NCI-H82 (cell line): ENCODE measurements at regions not wholly inside any gene's neighbourhood (a gene's known extent, or its start where the extent isn't known, plus 50 kb on each side); places are given as distances from the start of the nearest gene placed in this dataset.

Experiments used
- DNase-seq: peaks from one replicate; lab custom pipeline; 2025; lab: John Stamatoyannopoulos, UW

DNA sequence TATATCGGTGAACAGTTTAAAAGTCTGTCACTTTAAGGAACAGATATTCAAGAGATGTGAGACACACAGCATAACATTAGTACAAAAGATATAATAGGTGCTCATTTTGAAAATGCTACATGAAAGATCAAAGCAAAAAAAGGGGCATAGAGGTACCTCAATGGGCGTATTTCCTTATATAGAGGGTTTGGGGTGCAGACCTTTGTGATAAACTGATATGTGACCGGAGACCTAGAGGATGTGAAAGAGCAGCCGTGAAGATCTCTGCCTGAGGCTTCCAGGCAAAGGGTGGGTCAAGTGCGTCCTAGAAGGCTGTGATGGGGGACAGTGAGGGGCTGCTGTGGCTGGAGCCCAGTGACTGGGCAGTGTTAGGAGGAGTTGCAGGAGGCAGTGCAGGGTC, 551.4 kb downstream of the ETS1 start:
- no peak for DNase-seq

- peak; percentile 77 for DNase-seq
Measured at GRCh38 chr11:128031538-128032134, 555.7 kb downstream of the ETS1 start.

- peak; percentile 18 for DNase-seq
Measured at GRCh38 chr11:128029219-128029722, 558.1 kb downstream of the ETS1 start.

DNA sequence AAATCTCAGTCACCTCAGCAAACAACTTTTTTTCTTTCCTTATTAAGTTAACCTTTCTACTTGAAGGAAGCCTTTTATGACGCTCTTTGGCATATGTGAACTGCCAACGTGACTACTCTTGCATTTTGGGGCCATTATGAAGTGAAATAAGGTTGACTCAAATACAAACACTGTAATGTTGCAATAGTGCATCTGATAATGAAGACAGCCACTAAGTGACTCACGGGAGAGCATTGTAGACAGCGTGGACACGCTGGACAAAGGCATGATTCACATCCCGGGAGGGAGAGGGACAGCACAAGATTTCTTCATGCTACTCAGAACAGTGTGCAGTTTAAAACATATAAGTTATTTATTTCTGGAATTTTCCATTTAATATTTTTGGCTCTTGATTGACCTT, 560.8 kb downstream of the ETS1 start:
- no peak for DNase-seq

- DNase-seq = no peak
Measured at GRCh38 chr11:128022761-128023160, 564.6 kb downstream of the ETS1 start.

GRCh38 chr11:128022007-128022368, 565.4 kb downstream of the ETS1 start:
- DNase-seq = no peak

- peak; percentile 42 for DNase-seq
Measured at GRCh38 chr11:128021349-128022006, 565.9 kb downstream of the ETS1 start.

DNA sequence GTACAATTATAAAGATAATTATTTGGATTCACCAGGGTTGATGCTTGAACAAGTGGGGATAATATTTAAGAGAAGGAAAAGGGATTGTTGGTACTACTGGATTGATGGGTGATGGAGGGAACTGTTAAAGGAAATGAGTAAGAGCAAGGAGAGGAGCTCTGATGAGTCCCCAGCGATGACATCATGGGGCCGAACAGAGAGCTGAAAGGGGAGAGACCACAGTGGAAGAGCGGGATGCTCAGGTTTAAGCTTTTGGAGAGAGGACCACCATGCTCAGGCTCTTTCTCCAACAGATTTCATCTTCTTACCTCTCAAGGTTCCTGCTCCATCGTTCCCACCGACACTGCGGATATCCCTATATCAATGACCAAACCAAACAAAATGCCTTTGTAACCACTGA, 568.7 kb downstream of the ETS1 start:
- DNase-seq = no peak

DNA sequence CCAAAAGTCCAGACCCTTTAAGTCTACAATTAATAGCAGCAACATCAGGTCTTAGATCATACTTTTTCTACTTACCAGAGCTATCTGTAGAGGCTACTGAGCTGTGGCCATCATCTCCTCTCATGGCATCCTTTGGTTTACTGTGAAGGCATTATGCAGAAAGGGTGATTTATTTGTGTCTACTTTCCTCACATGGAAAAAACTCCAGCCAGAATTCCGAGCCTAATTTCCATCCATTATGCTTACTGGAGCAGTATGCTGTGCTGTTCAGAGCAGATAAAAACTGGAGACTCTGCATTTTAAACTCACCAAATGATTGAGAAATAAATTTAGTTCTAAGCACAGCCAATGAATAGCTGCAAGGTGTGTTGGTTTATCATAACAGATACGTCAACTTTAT, 581.8 kb downstream of the ETS1 start:
- DNase-seq = no peak

DNA sequence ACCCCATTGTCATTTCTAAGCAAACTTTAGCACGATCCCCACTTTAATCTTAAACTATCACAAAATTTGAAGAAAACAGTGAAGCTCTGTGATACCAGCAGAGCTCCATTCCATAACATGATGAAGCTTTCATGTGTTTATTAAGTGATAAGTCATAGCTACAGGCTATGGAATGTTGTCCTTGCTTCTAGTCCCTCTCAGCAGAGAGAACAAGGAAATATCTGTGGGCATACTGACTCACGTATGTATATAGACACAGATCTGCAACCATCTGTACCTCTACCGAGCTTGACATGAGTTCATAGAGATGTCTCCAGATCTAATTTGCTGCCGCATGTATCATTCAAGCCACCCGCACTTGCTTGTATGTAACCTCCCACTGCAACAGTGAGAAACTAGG, 588.9 kb downstream of the ETS1 start:
- DNase-seq = no peak

- no peak for DNase-seq
Measured at GRCh38 chr11:127997594-127997993, 589.8 kb downstream of the ETS1 start.

GRCh38 chr11:127996825-127997224, 590.5 kb downstream of the ETS1 start:
- DNase-seq = no peak

GRCh38 chr11:127995921-127996320, 591.4 kb downstream of the ETS1 start:
- no peak for DNase-seq

GRCh38 chr11:127994736-127995135, 592.6 kb downstream of the ETS1 start:
- no peak for DNase-seq

DNA sequence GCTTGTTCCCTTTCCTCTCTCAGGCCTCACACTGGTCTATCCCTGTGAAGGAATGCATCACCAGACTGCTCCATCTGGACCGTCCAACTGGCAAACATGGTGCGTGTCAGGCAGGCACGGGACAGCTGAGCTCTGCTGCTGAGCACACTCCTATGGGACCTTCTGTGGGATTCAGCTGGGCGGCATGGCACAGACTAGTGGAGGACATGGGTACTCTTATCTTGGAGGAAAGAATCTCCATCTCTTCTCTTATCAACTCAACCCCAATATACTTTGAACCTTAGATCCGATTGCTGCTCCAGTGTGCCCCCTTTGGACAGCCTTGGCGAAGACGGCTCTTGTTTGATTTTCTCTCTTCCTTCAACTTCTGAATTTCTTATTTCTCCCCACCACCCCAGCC, 593.6 kb downstream of the ETS1 start:
- peak; percentile 8 for DNase-seq

DNA sequence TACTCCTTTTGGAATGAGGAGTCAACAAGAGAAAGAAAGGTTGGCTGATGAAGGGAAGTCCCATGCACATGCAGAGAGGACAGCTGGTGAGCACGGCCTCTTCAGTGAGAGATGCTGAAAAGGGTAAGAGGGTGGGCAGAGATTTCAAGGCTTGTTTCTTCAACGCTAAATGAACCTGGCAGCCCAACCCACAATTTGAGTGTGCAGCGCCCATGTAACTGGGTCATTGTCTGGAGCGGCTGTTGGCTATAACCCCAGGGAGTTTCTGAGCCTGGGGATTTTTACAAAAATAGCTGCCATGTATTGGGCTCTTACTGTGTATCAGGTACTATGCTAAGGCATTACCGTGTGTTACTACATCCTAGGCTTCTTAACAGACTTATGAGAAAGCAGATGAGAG, 594.1 kb downstream of the ETS1 start:
- no peak for DNase-seq

GRCh38 chr11:127986073-127986472, 601.3 kb downstream of the ETS1 start:
- DNase-seq = no peak

GRCh38 chr11:127972816-127973215, 614.5 kb downstream of the ETS1 start:
- no peak for DNase-seq

GRCh38 chr11:127971448-127971847, 615.9 kb downstream of the ETS1 start:
- DNase-seq = no peak

DNA sequence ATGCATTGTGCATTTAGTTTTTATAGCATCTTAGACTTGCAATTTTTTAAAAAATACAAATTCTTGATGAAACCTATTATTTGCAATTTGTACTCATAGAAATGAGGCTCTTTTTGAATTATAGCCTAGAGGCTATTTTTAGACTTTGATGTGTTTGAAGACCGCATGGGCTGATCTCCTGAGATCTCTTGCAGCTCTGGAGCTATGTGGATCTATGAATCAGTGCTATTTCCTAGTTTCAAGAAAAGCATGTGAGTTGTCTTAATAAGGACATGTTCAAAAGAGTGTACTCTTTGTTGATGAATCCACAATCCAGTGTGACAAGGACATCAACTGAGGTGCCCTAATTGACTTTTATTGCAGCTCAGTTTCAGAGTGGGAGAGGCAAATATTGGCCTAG, 620.5 kb downstream of the ETS1 start:
- DNase-seq = no peak

DNA sequence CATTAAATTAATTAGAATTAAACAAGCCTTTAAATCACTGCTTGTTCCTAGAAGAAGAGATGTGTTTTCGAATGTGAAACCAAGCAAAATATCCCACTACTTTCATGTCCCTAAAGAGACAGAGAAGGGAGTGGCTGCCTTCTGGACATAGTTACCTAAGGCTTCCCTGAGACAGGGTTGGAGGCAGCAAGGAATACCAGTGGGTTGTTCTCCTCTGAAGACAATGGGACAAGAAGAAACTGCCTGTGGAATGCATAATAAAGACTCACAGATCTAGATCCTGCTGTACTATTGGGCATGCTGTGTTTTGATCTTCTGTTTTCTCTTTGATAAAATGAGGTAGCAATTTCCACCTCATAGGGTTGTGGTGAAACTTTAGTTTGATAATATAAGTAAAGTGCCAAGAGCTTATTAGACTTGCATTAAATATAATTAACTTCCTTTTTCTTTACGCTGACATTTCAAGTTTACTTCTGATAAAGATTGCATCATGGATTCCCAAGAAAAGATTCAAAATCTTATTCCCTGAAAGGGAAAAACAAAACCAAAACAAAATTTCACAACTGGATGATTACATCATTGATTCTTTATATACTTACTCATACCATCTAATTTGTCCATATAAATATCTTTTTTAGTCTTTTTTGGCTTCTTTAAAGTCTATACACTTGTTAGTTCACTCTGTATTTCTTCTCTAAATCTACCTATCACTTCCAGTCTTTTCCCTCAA, 621.3 kb downstream of the ETS1 start:
- DNase-seq = peak; percentile 11

DNA sequence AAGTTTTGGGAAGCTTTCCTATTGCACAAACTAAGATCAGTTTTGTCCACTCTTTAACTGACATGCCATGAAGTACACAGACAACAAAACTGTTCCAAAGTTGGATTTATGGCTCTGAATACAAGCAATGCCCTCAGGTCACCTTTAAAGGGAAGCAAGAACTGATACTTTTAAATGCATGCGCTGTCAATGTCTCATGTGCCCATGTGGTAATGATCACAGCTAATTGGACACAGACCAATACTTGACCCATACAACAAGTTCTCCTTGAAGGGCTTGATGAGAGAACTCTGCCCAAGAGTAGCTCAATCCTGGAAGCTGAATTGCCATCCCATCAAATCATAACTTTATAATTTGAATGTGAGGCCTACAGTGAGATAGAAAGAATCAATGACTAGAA, 624.9 kb downstream of the ETS1 start:
- DNase-seq = no peak

GRCh38 chr11:127950162-127950561, 637.2 kb downstream of the ETS1 start:
- no peak for DNase-seq
